ENCODE measurements at regions not wholly inside any gene's neighbourhood (a gene's known extent, or its start where the extent isn't known, plus 50 kb on each side); places are given as distances from the start of the nearest gene placed in this dataset.
A peak's percentile ranks its signal among the peaks of the same experiment; 100 is the strongest.
"Not testable (repeated sequence)": the region's sequence is repeated elsewhere in the genome, so short reads cannot be mapped to it uniquely, and the experiment has no call there.

- DNase-seq (ENCODE audit: low read depth in 2 of 2): no peak
Measured at GRCh38 chr11:69904974-69905535, 85.8 kb upstream of the FGF3 start.

GRCh38 chr11:69905611-69906452 lies 86.6 kb upstream of the FGF3 start:
- DNase-seq (ENCODE audit: low read depth in 2 of 2): no peak

- DNase-seq (ENCODE audit: low read depth in 2 of 2): no peak
Measured at GRCh38 chr11:69906453-69906907, 87.3 kb upstream of the FGF3 start.

- no peak for DNase-seq (ENCODE audit: low read depth in 2 of 2)
Measured at GRCh38 chr11:69907611-69908010, 88.4 kb upstream of the FGF3 start.

GRCh38 chr11:69908511-69909220 lies 89.5 kb upstream of the FGF3 start:
- no peak for DNase-seq (ENCODE audit: low read depth in 2 of 2)

GRCh38 chr11:69909561-69910518 lies 90.6 kb upstream of the FGF3 start:
- DNase-seq (ENCODE audit: low read depth in 2 of 2): no peak

GRCh38 chr11:69910519-69911309 lies 91.5 kb upstream of the FGF3 start:
- no peak for DNase-seq (ENCODE audit: low read depth in 2 of 2)

GRCh38 chr11:69911310-69912160 lies 92.3 kb upstream of the FGF3 start:
- DNase-seq (ENCODE audit: low read depth in 2 of 2): no peak

- DNase-seq (ENCODE audit: low read depth in 2 of 2): no peak
Measured at GRCh38 chr11:69912161-69912910, 93.1 kb upstream of the FGF3 start.

GRCh38 chr11:69912911-69913451 lies 93.8 kb upstream of the FGF3 start:
- DNase-seq (ENCODE audit: low read depth in 2 of 2): no peak

- no peak for DNase-seq (ENCODE audit: low read depth in 2 of 2)
Measured at GRCh38 chr11:69913591-69914285, 94.5 kb upstream of the FGF3 start.

GRCh38 chr11:69914286-69915150 lies 95.3 kb upstream of the FGF3 start:
- no peak for DNase-seq (ENCODE audit: low read depth in 2 of 2)

- no peak for DNase-seq (ENCODE audit: low read depth in 2 of 2)
Measured at GRCh38 chr11:69915151-69915500, 95.9 kb upstream of the FGF3 start.

GRCh38 chr11:69915501-69916250 lies 96.5 kb upstream of the FGF3 start:
- DNase-seq (ENCODE audit: low read depth in 2 of 2): peak in 1 of 2 donors; percentile 11

- DNase-seq (ENCODE audit: low read depth in 2 of 2): not testable (repeated sequence)
Measured at GRCh38 chr11:69916251-69916649, 97.0 kb upstream of the FGF3 start.

- DNase-seq (ENCODE audit: low read depth in 2 of 2): no peak
Measured at GRCh38 chr11:69916806-69917387, 97.7 kb upstream of the FGF3 start.
